HEK293T (cell line): ENCODE measurements at regions not wholly inside any gene's neighbourhood (a gene's known extent, or its start where the extent isn't known, plus 50 kb on each side); places are given as distances from the start of the nearest gene placed in this dataset.

ENCODE experiments used
- CTCF ChIA-PET: fragments of 350-600 bp; formaldehyde crosslinking; extraction: SDS; loops from one replicate; lab custom pipeline; 2021; ENCODE audit warnings: antibody characterized with exemption, inconsistent platforms; lab: Yijun Ruan, JAX
- POLR2A ChIA-PET: fragments of 350-600 bp; formaldehyde crosslinking; extraction: SDS; loops from one replicate; lab custom pipeline; 2020; ENCODE audit warnings: antibody characterized with exemption, inconsistent platforms; lab: Yijun Ruan, JAX
- DNase-seq: peaks from one replicate; pipeline ENCODE4 v3.0.0; 2012; ENCODE audit warnings: mixed read lengths; ENCODE audit errors: extremely low spot score
- ARNT ChIP-seq: fragments of 450-650 bp; IDR thresholded peaks from 2 replicates; pipeline ENCODE4 v1.6.1; 2017; ENCODE audit warnings: mild to moderate bottlenecking
- BHLHE40 ChIP-seq: fragments of 450-650 bp; IDR thresholded peaks from 2 replicates; pipeline ENCODE4 v1.6.1; 2016; ENCODE audit warnings: mild to moderate bottlenecking, moderate library complexity, borderline replicate concordance
- CTBP1 ChIP-seq: fragments of 450-650 bp; IDR thresholded peaks from 2 replicates; pipeline ENCODE4 v1.6.1; 2016; ENCODE audit warnings: borderline replicate concordance
- ELF4 ChIP-seq: fragments of 450-650 bp; IDR thresholded peaks from 2 replicates; pipeline ENCODE4 v1.6.1; 2017; ENCODE audit warnings: antibody characterized with exemption
- FOXA1 ChIP-seq: fragments of 450-650 bp; IDR thresholded peaks from 2 replicates; pipeline ENCODE4 v1.6.1; 2016; ENCODE audit warnings: mild to moderate bottlenecking
- FOXK2 ChIP-seq: fragments of 450-650 bp; IDR thresholded peaks from 2 replicates; pipeline ENCODE4 v1.6.1; 2016; ENCODE audit warnings: mild to moderate bottlenecking
- FOXM1 ChIP-seq: fragments of 450-650 bp; IDR thresholded peaks from 2 replicates; pipeline ENCODE4 v1.6.1; 2017; ENCODE audit warnings: mild to moderate bottlenecking, borderline replicate concordance
- HDGF ChIP-seq: fragments of 450-650 bp; IDR thresholded peaks from 2 replicates; pipeline ENCODE4 v1.6.1; 2017; ENCODE audit warnings: antibody characterized with exemption, borderline replicate concordance
- L3MBTL2 ChIP-seq: fragments of 450-650 bp; conservative IDR thresholded peaks from 2 replicates; pipeline ENCODE4 v1.6.1; 2016; ENCODE audit warnings: mild to moderate bottlenecking
- LEF1 ChIP-seq: fragments of 450-650 bp; IDR thresholded peaks from 2 replicates; pipeline ENCODE4 v1.6.1; 2017; ENCODE audit warnings: mild to moderate bottlenecking, borderline replicate concordance
- NFRKB ChIP-seq: fragments of 450-650 bp; IDR thresholded peaks from 2 replicates; pipeline ENCODE4 v1.6.1; 2016; ENCODE audit warnings: mild to moderate bottlenecking, moderate library complexity
- PKNOX1 ChIP-seq: fragments of 450-650 bp; IDR thresholded peaks from 2 replicates; pipeline ENCODE4 v1.6.1; 2016
- SP1 ChIP-seq: fragments of 450-650 bp; IDR thresholded peaks from 2 replicates; pipeline ENCODE4 v1.6.1; 2017
- SUZ12 ChIP-seq: fragments of 450-650 bp; IDR thresholded peaks from 2 replicates; pipeline ENCODE4 v1.6.1; 2016; ENCODE audit warnings: mild to moderate bottlenecking
- TARDBP ChIP-seq: fragments of 450-650 bp; IDR thresholded peaks from 2 replicates; pipeline ENCODE4 v1.6.1; 2016
- ZNF384 ChIP-seq: fragments of 450-650 bp; IDR thresholded peaks from 2 replicates; pipeline ENCODE4 v1.6.1; 2016

- POLR2A ChIA-PET: no interaction called here
- CTCF ChIA-PET: no interaction called here
- no peak for DNase-seq
- TF ChIP-seq CTBP1 (no peak), FOXK2 (no peak), BHLHE40 (no peak)
Measured at GRCh38 chr1:115501476-115501875, 140.3 kb upstream of the VANGL1 start.

GRCh38 chr1:115499253-115499652 lies 142.5 kb upstream of the VANGL1 start:
- TF ChIP-seq BHLHE40 (no peak), FOXK2 (no peak), SP1 (no peak), HDGF (no peak), ELF4 (no peak), CTBP1 (no peak), FOXM1 (no peak), PKNOX1 (no peak), TARDBP (no peak), NFRKB (no peak), LEF1 (no peak), L3MBTL2 (no peak), ARNT (no peak), SUZ12 (no peak), ZNF384 (no peak), FOXA1 (no peak)
- CTCF ChIA-PET: no interaction called here
- POLR2A ChIA-PET: no interaction called here
- no peak for DNase-seq

GRCh38 chr1:115496904-115497527 lies 144.8 kb upstream of the VANGL1 start:
- TF ChIP-seq ARNT: no peak
- no peak for TF ChIP-seq SP1
- TF ChIP-seq ZNF384: no peak
- no peak for TF ChIP-seq FOXM1
- no peak for TF ChIP-seq TARDBP
- no peak for TF ChIP-seq BHLHE40
- no peak for TF ChIP-seq SUZ12
- TF ChIP-seq FOXA1: no peak
- no peak for TF ChIP-seq CTBP1
- TF ChIP-seq ELF4: no peak
- TF ChIP-seq LEF1: no peak
- no peak for TF ChIP-seq PKNOX1
- TF ChIP-seq HDGF: no peak
- no peak for TF ChIP-seq FOXK2
- TF ChIP-seq L3MBTL2: no peak
- TF ChIP-seq NFRKB: no peak
- ChIA-PET POLR2A (no interaction called here), CTCF (no interaction called here)
- DNase-seq: no peak

GRCh38 chr1:115495625-115496024 lies 146.1 kb upstream of the VANGL1 start:
- no peak for TF ChIP-seq LEF1
- TF ChIP-seq BHLHE40: no peak
- no peak for TF ChIP-seq HDGF
- TF ChIP-seq SUZ12: no peak
- ChIA-PET POLR2A (no interaction called here), CTCF (interaction anchor here (0.9 kb wide), 1 partner anchor 25 kb away, joined by 3 read pairs; no protein-coding TSS in a partner anchor)
- DNase-seq: no peak

GRCh38 chr1:115495111-115495510 lies 146.7 kb upstream of the VANGL1 start:
- POLR2A ChIA-PET: no interaction called here

GRCh38 chr1:115493834-115494233 lies 147.9 kb upstream of the VANGL1 start:
- CTCF ChIA-PET: interaction anchor here (0.7 kb wide), 1 partner anchor 1315 kb away, joined by 3 read pairs; no protein-coding TSS in a partner anchor
- DNase-seq: no peak
- POLR2A ChIA-PET: no interaction called here
- TF ChIP-seq PKNOX1 (no peak), SP1 (no peak), ZNF384 (no peak), SUZ12 (no peak)

More at GRCh38 chr1:115495111-115495510, 146.7 kb upstream of the VANGL1 start:
- no peak for TF ChIP-seq PKNOX1
- no peak for TF ChIP-seq CTBP1
- TF ChIP-seq ARNT: no peak
- TF ChIP-seq LEF1: no peak
- no peak for TF ChIP-seq FOXA1
- TF ChIP-seq FOXK2: no peak
- no peak for TF ChIP-seq HDGF
- no peak for TF ChIP-seq SP1
- no peak for TF ChIP-seq SUZ12
- no peak for TF ChIP-seq NFRKB
- no peak for TF ChIP-seq L3MBTL2
- TF ChIP-seq TARDBP: no peak
- no peak for DNase-seq
- CTCF ChIA-PET: interaction anchor here (0.9 kb wide), 1 partner anchor 25 kb away, joined by 3 read pairs; no protein-coding TSS in a partner anchor
